GM10248 (cell line): ENCODE measurements at regions not wholly inside any gene's neighbourhood (a gene's known extent, or its start where the extent isn't known, plus 50 kb on each side); places are given as distances from the start of the nearest gene placed in this dataset.
"Not testable (repeated sequence)": the region's sequence is repeated elsewhere in the genome, so short reads cannot be mapped to it uniquely, and the experiment has no call there.

Source experiments
- CTCF ChIA-PET: fragments of 300-600 bp; sonication (Branson Sonifier 250); formaldehyde crosslinking; extraction: SDS; loops from one replicate; lab custom pipeline; 2021; ENCODE audit warnings: antibody characterized with exemption; lab: Yijun Ruan, JAX
- POLR2A ChIA-PET: fragments of 350-650 bp; sonication (Branson Sonifier 250); formaldehyde crosslinking; extraction: SDS; loops from one replicate; lab custom pipeline; 2020; ENCODE audit warnings: antibody characterized with exemption; lab: Yijun Ruan, JAX
- DNase-seq: peaks from one replicate; pipeline ENCODE4 v3.0.0; 2012; ENCODE audit errors: extremely low spot score
- TF ChIP-seq, protein P1 (sequence below): IDR thresholded peaks from 2 replicates; pipeline ENCODE4 v1.5.1; 2012; ENCODE audit warnings: mild to moderate bottlenecking, low read depth; ENCODE audit errors: extremely low read depth, missing control alignments, control extremely low read depth

DNA sequence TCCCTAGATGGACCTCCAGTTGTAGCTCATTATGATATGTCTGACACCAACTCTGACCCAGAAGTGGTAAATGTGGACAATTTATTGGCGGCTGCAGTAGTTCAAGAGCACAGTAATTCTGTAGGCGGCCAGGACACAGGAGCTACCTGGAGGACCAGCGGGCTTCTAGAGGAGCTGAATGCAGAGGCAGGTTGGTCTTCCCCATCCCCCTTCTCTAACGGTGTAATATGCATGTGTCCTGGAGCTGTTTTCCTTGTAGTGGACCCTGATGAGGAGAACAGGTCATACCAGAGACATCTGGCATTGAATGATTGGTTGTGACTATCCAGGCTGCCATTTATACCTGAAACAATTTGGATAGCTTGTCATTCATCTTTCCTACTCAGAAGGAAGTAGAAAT is 135.8 kb downstream of the HAUS1 start:
- ChIA-PET POLR2A (no interaction called here), CTCF (interaction anchor here (0.6 to 3.3 kb wide), 8 partner anchors 10 to 75 kb away, joined by 3 to 20 read pairs (median 4); a partner anchor contains a TSS)
- TF ChIP-seq, protein P1, sequence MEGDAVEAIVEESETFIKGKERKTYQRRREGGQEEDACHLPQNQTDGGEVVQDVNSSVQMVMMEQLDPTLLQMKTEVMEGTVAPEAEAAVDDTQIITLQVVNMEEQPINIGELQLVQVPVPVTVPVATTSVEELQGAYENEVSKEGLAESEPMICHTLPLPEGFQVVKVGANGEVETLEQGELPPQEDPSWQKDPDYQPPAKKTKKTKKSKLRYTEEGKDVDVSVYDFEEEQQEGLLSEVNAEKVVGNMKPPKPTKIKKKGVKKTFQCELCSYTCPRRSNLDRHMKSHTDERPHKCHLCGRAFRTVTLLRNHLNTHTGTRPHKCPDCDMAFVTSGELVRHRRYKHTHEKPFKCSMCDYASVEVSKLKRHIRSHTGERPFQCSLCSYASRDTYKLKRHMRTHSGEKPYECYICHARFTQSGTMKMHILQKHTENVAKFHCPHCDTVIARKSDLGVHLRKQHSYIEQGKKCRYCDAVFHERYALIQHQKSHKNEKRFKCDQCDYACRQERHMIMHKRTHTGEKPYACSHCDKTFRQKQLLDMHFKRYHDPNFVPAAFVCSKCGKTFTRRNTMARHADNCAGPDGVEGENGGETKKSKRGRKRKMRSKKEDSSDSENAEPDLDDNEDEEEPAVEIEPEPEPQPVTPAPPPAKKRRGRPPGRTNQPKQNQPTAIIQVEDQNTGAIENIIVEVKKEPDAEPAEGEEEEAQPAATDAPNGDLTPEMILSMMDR = no peak
- DNase-seq = no peak

DNA sequence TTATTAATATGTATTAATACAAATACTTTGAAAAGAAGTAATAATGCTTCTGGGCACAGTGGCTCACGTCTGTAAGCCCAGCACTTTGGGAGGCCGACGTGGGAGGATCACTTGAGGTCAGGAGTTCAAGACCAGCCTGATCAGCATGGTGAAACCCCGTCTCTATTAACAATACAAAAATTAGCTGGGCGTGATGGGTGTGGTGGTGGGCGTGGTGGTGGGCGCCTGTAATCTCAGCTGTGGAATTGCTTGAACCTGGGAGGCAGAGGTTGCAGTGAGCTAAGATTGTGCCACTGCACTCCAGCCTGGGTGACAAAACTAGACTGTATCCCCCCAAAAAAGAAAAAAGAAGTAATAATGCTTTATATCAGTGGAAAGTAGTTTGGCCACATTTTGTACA is 137.2 kb downstream of the HAUS1 start:
- DNase-seq, POLR2A ChIA-PET: not testable (repeated sequence)
- CTCF ChIA-PET = interaction anchor here (2.7 to 3.3 kb wide), 2 partner anchors 11 to 68 kb away, joined by 13 to 20 read pairs; a partner anchor contains a TSS

DNA sequence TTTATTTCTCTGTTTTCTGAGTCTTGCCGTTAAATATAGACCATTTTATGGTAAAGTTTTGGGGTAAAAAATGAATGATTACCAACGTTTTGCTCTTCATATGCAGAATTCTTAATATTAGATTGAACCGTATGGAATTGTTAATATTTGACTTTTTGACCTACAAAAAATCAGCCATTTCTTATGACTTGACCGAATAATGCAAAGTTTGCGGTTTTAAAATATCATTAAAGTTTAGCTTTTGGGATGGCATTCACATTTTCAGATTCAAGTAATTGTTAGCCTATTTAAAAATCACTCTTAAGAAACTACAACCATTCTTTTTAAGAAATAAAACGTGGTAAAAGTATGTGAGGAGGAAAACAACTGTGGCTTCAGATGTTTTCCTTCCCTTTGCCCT is 138.0 kb downstream of the HAUS1 start:
- ChIA-PET CTCF (interaction anchor here (3.3 kb wide), 1 partner anchor 69 kb away, joined by 20 read pairs; a partner anchor contains a TSS), POLR2A (no interaction called here)
- no peak for DNase-seq
- TF ChIP-seq, protein P1 = no peak

DNA sequence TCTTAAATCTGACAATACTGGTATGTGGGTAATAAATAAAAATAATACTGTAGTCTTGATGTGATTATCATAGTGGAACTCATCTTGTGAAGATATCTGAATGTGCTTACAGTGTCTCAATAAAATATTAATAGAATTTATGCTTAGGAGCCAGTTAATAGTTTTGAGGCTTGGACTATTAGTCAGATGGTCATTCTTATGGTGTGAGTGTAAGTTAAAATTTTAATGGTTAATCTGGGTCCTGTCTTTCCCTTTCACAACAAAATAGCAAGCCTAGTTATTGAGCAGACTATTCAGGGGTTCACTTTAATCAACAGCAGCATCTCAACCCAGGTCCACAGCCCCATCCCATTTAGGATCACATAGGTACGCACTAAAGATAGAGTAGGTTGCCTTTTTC is 138.9 kb downstream of the HAUS1 start:
- ChIA-PET POLR2A (no interaction called here), CTCF (no interaction called here)
- no peak for DNase-seq
- TF ChIP-seq, protein P1 = no peak

DNA sequence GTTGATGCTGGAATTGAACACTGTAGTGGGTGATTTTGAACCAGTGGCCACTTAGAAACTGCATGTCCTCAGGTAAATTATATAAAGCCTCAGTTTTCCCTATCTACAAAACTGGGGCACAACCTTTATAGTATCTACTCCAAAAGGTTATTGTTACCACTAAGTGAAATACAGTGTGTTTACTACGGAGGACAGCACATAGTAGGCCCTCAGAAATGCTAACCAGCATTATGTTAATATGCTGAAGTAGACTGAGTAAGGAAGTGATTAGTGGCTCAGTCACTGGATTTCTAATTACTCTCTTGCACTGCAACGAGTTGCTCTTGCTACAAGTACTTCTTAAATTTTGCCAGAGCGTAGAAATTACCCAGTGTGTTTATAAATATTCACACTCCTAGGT is 139.5 kb downstream of the HAUS1 start:
- DNase-seq = no peak
- TF ChIP-seq, protein P1 = no peak
- CTCF ChIA-PET = interaction anchor here (1.1 kb wide), 1 partner anchor 32 kb away, joined by 3 read pairs; no protein-coding TSS in a partner anchor
- POLR2A ChIA-PET = no interaction called here

DNA sequence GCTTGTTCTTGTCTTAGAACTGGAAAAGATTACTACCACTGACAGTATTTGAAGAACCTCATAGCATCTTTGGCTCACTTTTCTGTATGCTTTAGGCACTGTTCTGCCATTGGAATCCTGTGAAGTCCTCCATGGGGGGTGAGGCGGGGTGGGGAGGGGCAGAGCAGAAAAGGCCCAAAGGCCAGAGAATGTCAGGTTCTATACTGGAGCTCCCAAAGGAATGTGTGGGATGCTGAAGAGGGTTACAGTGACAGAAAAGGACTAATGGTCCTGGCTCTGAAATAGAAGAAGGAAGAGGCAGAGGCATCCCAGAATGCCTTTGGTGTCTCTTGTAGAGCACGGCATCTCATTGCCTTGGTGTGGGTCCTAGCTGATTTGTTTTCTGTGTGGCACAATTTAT is 141.9 kb downstream of the HAUS1 start:
- CTCF ChIA-PET = interaction anchor here (0.8 to 2.4 kb wide), 2 partner anchors 73 to 173 kb away, joined by 3 to 10 read pairs; a partner anchor contains a TSS
- DNase-seq = no peak
- TF ChIP-seq, protein P1 = no peak
- POLR2A ChIA-PET = no interaction called here

DNA sequence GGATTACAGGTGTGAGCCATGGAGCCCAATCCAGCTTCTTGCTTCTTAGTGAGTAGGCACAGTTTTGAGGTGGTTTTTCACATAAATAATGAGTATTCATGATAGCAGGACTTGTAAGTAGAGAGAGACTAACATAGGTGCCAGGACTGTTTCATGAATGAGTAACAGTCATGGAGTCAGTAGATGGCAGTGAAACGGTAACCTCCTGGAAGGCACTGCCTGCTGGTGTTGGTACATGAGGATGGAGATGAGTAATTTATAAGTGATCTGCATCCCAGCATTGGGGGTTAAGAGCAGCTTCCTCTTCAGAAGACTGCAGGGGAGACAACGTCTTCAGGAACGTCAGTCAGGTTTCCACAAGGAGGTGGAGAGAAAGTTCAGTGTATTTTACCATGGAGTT is 143.8 kb downstream of the HAUS1 start:
- POLR2A ChIA-PET = no interaction called here
- no peak for DNase-seq
- CTCF ChIA-PET = interaction anchor here (1.0 to 4.5 kb wide), 3 partner anchors 12 to 75 kb away, joined by 3 to 19 read pairs (median 4); a partner anchor contains a TSS
- TF ChIP-seq, protein P1 = no peak
